IPS-NIHi11 (cell line): ENCODE measurements at regions not wholly inside any gene's neighbourhood (a gene's known extent, or its start where the extent isn't known, plus 50 kb on each side); places are given as distances from the start of the nearest gene placed in this dataset.
"Not testable (repeated sequence)": the region's sequence is repeated elsewhere in the genome, so short reads cannot be mapped to it uniquely, and the experiment has no call there.

Experiments
- DNase-seq: peaks from one replicate; pipeline ENCODE4 v3.0.0; 2012; ENCODE audit warnings: mixed read lengths, low spot score

GRCh38 chr6:86057293-86057980 lies 414.8 kb upstream of the SYNCRIP start:
- not testable (repeated sequence) for DNase-seq

- no peak for DNase-seq
Observed at GRCh38 chr6:86045038-86045437, 402.4 kb upstream of the SYNCRIP start.

- no peak for DNase-seq
Observed at GRCh38 chr6:86042214-86042613, 399.5 kb upstream of the SYNCRIP start.

- DNase-seq, result no peak
Observed at GRCh38 chr6:86031713-86032112, 389.0 kb upstream of the SYNCRIP start.

- no peak for DNase-seq
Observed at GRCh38 chr6:86030875-86031274, 388.2 kb upstream of the SYNCRIP start.

- no peak for DNase-seq
Observed at GRCh38 chr6:86028776-86029175, 386.1 kb upstream of the SYNCRIP start.

GRCh38 chr6:86026890-86027289 lies 384.2 kb upstream of the SYNCRIP start:
- DNase-seq, result not testable (repeated sequence)

GRCh38 chr6:86017236-86017635 lies 374.6 kb upstream of the SYNCRIP start:
- DNase-seq, result no peak

- DNase-seq, result peak; percentile 9
Observed at GRCh38 chr6:86016567-86016966, 373.9 kb upstream of the SYNCRIP start.

- no peak for DNase-seq
Observed at GRCh38 chr6:86016077-86016476, 373.4 kb upstream of the SYNCRIP start.

- not testable (repeated sequence) for DNase-seq
Observed at GRCh38 chr6:86012991-86013390, 370.3 kb upstream of the SYNCRIP start.

GRCh38 chr6:86010915-86011786 lies 368.5 kb upstream of the SYNCRIP start:
- no peak for DNase-seq

GRCh38 chr6:85997206-85997605 lies 354.5 kb upstream of the SYNCRIP start:
- DNase-seq, result no peak

GRCh38 chr6:85996034-85996375 lies 353.3 kb upstream of the SYNCRIP start:
- DNase-seq, result no peak

- no peak for DNase-seq
Observed at GRCh38 chr6:85995339-85996033, 352.8 kb upstream of the SYNCRIP start.

GRCh38 chr6:85986681-85987080 lies 344.0 kb upstream of the SYNCRIP start:
- DNase-seq, result no peak

GRCh38 chr6:85983032-85983659 lies 340.5 kb upstream of the SYNCRIP start:
- DNase-seq, result no peak

- DNase-seq, result no peak
Observed at GRCh38 chr6:85977661-85978060, 335.0 kb upstream of the SYNCRIP start.

GRCh38 chr6:85975957-85976356 lies 333.3 kb upstream of the SYNCRIP start:
- DNase-seq, result no peak

- no peak for DNase-seq
Observed at GRCh38 chr6:85971238-85971637, 328.6 kb upstream of the SYNCRIP start.

GRCh38 chr6:85966828-85967227 lies 324.1 kb upstream of the SYNCRIP start:
- DNase-seq, result no peak

- no peak for DNase-seq
Observed at GRCh38 chr6:85961746-85962145, 319.1 kb upstream of the SYNCRIP start.
